OCI-M1 (cell line): ENCODE measurements at regions not wholly inside any gene's neighbourhood (a gene's known extent, or its start where the extent isn't known, plus 50 kb on each side); places are given as distances from the start of the nearest gene placed in this dataset.
A peak's percentile ranks its signal among the peaks of the same experiment; 100 is the strongest.

Experiments used
- DNase-seq: peaks from one replicate; lab custom pipeline; 2025; lab: John Stamatoyannopoulos, UW

DNA sequence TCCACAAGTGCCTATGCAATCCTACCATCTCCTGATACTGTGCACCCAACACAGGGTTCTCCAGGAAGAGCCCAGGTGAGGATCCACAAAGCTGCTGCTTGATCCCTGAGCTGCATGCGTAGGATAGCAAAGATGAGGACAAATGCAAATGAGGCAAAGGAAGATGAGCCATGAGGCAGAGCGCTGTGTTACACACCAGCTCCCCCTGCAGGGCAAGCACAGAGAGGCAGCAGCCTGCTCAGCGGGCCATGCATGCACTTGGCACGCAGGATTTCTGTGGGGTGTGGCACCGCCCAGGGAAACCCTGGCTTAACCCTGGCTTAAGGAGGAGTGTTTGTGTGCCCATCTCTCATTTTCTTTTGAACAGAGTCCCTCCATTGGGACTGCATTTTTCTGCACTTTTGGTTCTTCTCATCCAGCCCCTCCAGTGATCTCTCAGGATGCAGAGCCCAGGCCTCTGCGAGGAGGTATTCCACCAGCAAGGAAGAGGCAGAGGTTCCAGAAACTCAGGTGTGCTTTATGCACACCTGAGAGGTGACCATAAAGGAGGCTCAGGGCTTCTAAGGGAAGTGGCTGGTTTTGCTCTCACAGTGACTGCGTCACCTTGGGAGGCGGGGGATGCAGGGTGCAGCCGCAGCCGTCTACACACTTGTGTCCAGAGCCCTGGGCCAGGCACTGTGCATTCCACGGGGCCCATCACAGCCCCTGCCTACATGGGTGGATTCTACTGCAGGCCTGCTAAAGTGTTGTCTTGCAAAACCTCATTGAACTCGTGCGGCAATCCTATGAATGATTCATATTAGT is 973.3 kb upstream of the TMEM132C start:
- DNase-seq: peak; percentile 86

DNA sequence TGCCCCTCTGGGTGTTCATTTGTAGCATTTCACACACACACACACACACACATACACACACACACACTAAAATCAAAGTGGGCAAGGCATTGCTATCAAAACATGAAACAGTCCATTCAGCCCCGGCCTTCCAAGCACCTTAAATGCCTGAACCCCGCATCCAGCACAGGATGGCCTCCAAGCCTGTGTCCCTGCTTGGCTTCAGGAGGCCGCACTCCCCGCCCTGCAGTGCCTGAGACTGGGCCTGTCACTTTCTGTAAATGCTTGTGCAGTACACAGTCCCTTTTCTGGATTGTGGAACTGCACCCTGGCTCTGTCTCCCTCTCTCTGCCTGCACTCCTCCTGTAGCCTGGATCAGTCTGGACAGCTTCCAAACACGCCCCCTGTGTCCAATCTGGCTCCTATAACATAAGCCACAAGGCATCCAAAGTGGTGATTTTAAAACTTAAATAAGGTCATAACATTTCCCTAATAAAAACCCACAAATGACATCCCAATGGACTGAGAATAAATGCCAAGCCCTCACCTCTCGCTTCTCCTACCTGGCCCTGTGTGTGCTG is 972.2 kb upstream of the TMEM132C start:
- DNase-seq: no peak

GRCh38 chr12:127295630-127296029 is 971.3 kb upstream of the TMEM132C start:
- peak; percentile 73 for DNase-seq

- DNase-seq: no peak
These were observed 970.4 kb upstream of the TMEM132C start for GRCh38 chr12:127296591-127296990.

DNA sequence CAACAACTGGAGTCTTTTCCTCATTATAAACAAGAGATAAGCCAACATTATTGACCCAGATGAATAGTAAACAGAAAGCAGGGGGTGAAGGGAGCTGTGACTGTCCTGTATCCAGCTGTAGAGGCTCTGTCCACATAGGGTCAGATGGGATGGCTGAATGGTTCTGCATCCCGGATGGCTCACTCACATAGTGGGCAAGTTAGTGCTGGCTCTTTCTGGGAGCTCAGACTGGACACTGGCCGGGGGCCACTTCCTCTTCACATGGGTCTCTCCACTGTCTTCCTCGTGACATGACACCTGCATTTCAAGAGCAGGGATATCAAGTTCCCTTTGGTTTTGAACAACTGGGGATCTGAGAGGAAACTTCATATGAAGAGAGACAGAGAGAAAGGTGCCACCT is 969.6 kb upstream of the TMEM132C start:
- DNase-seq: no peak

DNA sequence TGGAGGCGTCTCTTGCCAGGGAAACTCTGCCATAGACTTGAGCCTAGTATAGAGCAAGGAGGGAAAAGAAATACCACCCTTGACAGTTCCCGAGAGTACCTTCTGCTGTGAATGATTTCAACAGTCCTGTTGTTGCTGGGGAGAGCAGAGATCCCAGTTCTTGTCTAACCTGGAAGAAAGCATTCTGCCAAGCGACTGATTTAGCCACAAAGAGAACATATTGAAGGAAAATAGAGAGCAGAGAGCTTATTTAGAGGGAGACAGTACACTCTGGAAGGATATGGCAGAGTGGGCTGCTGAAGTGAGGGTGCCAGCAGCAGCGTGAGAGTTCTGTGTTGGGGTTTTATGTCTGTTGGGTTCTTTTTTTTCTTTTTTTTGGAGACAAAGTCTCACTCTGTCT is 966.9 kb upstream of the TMEM132C start:
- DNase-seq: no peak

DNA sequence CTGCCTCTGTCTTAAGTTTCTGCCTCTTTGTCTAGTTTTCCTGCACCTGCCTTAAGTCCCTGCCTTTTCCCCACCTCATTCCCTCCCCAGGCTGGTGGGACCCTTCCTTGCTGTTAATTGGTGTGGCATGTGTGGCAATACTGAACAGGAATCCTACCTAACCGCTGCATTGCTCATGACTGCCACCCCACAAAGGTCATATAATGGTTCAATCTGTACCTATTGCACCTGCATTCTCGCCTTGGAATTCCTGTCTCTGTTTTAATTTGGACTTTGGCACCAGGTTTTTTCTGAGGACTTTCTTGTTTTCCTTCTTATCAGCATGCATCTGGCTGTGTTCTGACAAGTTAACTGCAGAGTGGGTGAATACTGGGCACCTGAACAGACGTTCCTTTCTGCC is 966.2 kb upstream of the TMEM132C start:
- no peak for DNase-seq

GRCh38 chr12:127301876-127302275 is 965.1 kb upstream of the TMEM132C start:
- DNase-seq: no peak

- DNase-seq: no peak
These were observed 961.9 kb upstream of the TMEM132C start for GRCh38 chr12:127304751-127305725.

DNA sequence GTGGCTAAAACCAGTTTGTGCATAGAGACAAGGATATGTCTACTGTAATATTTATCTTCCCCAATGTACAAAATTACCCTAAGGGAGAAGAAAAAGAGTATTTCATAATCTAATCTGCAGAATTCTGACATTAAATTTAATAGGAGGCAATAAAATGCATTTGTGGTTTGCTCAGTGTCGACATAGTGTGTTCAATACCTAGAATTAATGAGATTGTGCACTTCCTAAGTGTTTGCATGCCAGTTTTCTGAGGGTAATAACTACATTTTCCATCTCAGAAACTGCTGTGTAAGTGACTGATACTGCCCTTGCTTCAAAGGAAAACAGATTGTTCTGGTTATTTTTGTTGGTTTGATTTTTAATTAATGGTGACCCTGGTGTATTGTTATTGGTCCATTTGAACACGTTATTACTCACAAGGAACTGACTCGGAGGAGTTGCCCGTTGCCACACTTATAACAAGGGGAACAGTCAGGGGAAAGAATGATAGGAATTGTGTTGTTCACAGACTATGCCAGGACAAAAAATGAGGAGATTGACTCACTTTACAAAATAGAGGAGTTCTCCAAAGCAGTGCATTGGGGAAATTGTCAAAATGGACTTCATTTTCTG is 960.3 kb upstream of the TMEM132C start:
- DNase-seq: no peak

DNA sequence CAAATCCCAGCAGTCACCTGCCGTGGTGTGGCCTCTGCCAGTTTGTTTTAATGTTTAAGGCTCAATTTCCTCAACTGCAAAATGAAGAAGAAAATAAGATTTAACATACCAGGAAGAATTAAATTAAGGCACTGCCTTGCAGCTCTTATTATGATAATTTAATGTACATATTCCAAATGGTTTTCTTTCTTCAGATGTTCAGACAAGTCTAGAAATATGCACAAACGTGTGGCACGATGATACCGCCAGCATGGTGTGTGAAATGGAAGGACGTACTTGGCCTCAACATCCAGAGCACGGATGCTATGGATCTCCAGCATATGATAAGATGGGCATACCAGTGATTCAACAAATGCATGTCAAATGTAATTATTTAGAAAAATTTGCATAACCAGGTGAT is 959.4 kb upstream of the TMEM132C start:
- no peak for DNase-seq

DNA sequence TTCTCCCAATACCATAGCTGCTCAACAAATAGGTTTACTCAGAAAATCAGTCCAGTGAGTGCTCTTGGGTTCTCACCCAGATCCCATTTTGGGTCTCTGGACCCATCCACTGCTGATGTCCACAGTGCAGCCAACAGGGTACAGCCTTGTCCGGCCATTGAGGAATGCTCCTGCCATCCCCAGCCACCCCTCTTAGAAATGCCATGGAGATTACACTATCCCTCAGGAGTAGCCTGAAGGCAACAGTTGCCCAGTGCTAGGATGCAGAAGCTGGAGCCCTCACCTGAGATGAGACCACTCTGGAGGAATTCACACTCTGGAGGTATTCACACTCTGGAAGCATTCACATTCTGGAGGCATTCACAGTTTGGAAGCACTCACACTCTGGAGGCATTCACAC is 958.8 kb upstream of the TMEM132C start:
- DNase-seq: no peak

DNA sequence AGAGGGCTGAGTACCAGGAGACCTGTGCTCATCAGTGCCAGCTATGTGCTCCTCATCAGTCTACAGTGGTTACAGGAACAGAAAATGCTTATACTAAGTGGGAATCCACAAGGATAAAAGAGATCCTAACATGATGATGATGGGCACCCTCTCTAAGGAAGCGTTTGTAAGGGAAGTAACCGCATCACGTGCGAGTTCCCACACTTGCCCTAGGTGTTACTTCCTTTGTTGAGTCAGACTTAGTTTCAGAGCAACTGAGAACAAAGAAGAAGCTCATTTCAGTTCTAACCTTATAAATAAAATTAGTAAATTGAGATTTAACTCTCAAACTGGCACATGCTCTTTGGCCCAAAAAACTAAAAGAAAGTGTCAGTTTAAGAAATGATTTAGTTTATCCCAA is 956.4 kb upstream of the TMEM132C start:
- no peak for DNase-seq

GRCh38 chr12:127311720-127312364 is 955.1 kb upstream of the TMEM132C start:
- DNase-seq: no peak

- no peak for DNase-seq
These were observed 942.3 kb upstream of the TMEM132C start for GRCh38 chr12:127324681-127325080.

DNA sequence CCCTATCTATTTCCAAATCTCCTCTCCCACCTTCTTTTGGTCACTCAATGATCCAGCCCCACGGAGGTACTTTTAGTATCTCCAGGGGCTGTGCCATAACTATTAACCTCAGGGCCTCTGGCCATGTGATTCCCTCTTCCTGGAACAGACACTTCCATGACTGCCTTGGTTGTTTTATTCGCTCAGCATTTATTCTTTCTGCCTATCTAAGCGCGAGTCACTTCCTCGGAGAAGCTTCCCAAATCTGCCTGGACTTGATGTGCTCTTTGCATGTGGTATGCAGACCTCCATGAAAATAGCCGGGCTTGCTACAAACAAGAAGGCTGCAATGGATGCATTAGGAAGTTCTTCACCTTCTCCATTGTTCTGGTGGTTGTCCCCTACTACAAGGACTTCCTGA is 939.0 kb upstream of the TMEM132C start:
- DNase-seq: no peak

DNA sequence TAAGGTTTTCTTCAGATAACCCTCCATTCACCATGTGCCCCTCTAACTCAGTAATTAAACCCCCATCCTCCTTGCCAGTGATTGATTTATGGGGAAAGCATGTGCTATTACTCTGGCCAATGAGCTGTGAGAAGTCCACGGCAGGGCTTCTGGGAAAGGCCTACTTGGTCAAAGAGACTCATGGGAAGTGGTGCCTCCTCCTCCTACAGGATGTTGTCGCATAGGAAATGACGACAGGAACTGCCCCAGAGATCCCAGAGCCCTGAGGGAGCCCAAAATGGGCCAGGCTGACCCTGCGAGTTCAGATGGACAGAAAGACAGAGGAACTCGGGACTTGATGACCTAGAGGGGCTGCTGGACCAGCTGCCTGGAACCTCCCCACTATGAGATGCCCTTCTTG is 938.1 kb upstream of the TMEM132C start:
- DNase-seq: no peak

GRCh38 chr12:127334365-127334764 is 932.6 kb upstream of the TMEM132C start:
- no peak for DNase-seq

GRCh38 chr12:127334912-127335644 is 931.9 kb upstream of the TMEM132C start:
- DNase-seq: peak; percentile 31

DNA sequence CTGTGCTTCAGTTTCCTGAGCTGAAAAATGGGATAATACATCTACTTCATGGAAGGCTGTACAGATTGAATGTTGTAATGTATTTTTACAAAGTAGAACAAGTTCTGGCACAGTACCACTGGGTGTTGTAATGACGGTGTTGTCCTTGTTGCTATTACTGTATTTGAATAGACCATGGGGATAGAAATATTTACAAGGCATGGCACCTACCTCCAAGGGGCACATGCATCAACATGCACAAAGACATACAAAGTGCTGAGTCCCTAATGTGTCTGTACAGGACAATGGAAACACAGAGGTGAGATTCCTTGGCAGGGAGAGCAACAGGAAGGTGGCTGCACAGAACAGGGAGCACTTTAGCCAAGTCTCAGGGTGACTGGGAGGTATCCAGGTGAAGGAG is 930.6 kb upstream of the TMEM132C start:
- DNase-seq: no peak

DNA sequence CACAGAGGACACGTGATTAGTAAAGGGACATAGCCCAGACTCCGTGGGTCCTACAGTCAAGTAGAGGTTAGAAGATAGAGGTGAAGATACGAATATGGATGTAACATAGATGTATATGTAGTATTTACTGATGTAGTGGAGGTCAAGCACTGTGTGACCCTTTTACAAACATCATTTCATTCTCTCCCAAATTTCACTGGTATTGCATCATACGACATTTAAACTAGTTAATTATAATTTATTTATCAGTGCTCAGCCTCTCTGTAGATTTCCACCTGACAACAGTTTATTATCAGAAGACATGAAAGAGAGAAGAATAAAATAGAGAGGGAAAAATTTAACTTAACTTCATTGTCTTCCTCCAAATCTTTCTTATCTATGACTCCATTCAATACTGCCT is 927.9 kb upstream of the TMEM132C start:
- DNase-seq: peak; percentile 31
